H9 (cell line): ENCODE measurements at regions not wholly inside any gene's neighbourhood (a gene's known extent, or its start where the extent isn't known, plus 50 kb on each side); places are given as distances from the start of the nearest gene placed in this dataset.

Experiments
- DNase-seq: peaks from one replicate; pipeline ENCODE4 v3.0.0-alpha.2; 2017
- H2AFZ ChIP-seq: one replicate; pipeline ENCODE4 v1.6.1; 2013; ENCODE audit warnings: mild to moderate bottlenecking, low read length, control low read depth, moderate library complexity
- H2AK5ac ChIP-seq: 2 replicates; pipeline ENCODE4 v1.6.1; 2013; ENCODE audit warnings: low read length, control low read depth, mixed read lengths; ENCODE audit not compliant: insufficient read length
- H2BK120ac ChIP-seq: one replicate; pipeline ENCODE4 v1.6.1; 2013; ENCODE audit warnings: low read depth, mild to moderate bottlenecking, low read length, control low read depth, inconsistent platforms; ENCODE audit not compliant: poor library complexity, severe bottlenecking
- H2BK12ac ChIP-seq: 2 replicates; pipeline ENCODE4 v1.6.1; 2013; ENCODE audit warnings: low read length, control low read depth, mixed read lengths, low read depth; ENCODE audit not compliant: insufficient read length
- H2BK15ac ChIP-seq: 2 replicates; pipeline ENCODE4 v1.6.1; 2013; ENCODE audit warnings: low read depth, low read length, control low read depth
- H2BK20ac ChIP-seq: one replicate; pipeline ENCODE4 v1.6.1; 2013; ENCODE audit warnings: low read depth, mild to moderate bottlenecking, low read length, control low read depth, inconsistent platforms; ENCODE audit not compliant: poor library complexity, severe bottlenecking
- H2BK5ac ChIP-seq: 2 replicates; pipeline ENCODE4 v1.6.1; 2013; ENCODE audit warnings: low read length, control low read depth, mixed read lengths; ENCODE audit not compliant: insufficient read length
- H3K14ac ChIP-seq: 2 replicates; pipeline ENCODE4 v1.6.1; 2013; ENCODE audit warnings: low read length, control low read depth; ENCODE audit not compliant: insufficient read depth
- H3K18ac ChIP-seq: 2 replicates; pipeline ENCODE4 v1.6.1; 2013; ENCODE audit warnings: low read depth, mild to moderate bottlenecking, mixed read lengths, low read length, control low read depth; ENCODE audit not compliant: insufficient read length
- H3K23ac ChIP-seq: 2 replicates; pipeline ENCODE4 v1.6.1; 2013; ENCODE audit warnings: low read length, control low read depth, mixed read lengths, low read depth; ENCODE audit not compliant: insufficient read length
- H3K23me2 ChIP-seq: 2 replicates; pipeline ENCODE4 v1.6.1; 2013; ENCODE audit warnings: low read depth, mild to moderate bottlenecking, mixed read lengths, low read length, control low read depth; ENCODE audit not compliant: insufficient read length, poor library complexity, severe bottlenecking
- H3K27ac ChIP-seq: 2 replicates; pipeline ENCODE4 v1.5.1; 2013; ENCODE audit warnings: low read length, control low read depth, mixed read lengths, low read depth; ENCODE audit not compliant: insufficient read length
- H3K27me3 ChIP-seq: 2 replicates; pipeline ENCODE4 v1.6.1; 2013; ENCODE audit warnings: low read length, control low read depth, inconsistent platforms; ENCODE audit not compliant: insufficient read depth
- H3K4ac ChIP-seq: 2 replicates; pipeline ENCODE4 v1.6.1; 2013; ENCODE audit warnings: low read depth, mild to moderate bottlenecking, control low read depth, inconsistent platforms, low read length, moderate library complexity
- H3K4me1 ChIP-seq: 2 replicates; pipeline ENCODE4 v1.6.1; 2013; ENCODE audit warnings: low read length, control low read depth, inconsistent platforms; ENCODE audit not compliant: insufficient read depth
- H3K4me2 ChIP-seq: 2 replicates; pipeline ENCODE4 v1.6.1; 2013; ENCODE audit warnings: low read length, control low read depth, mixed read lengths; ENCODE audit not compliant: insufficient read length, insufficient read depth
- H3K56ac ChIP-seq: 2 replicates; pipeline ENCODE4 v1.6.1; 2013; ENCODE audit warnings: low read depth, mild to moderate bottlenecking, mixed read lengths, low read length, control low read depth; ENCODE audit not compliant: insufficient read length
- H3K79me1 ChIP-seq: 2 replicates; pipeline ENCODE4 v1.6.1; 2013; ENCODE audit warnings: low read depth, mild to moderate bottlenecking, moderate library complexity, low read length, control low read depth, inconsistent platforms; ENCODE audit not compliant: insufficient read depth, poor library complexity, severe bottlenecking
- H3K79me2 ChIP-seq: 2 replicates; pipeline ENCODE4 v1.6.1; 2013; ENCODE audit warnings: low read length, control low read depth, inconsistent platforms; ENCODE audit not compliant: insufficient read depth
- H3K9ac ChIP-seq: 2 replicates; pipeline ENCODE4 v1.6.1; 2013; ENCODE audit warnings: low read length, control low read depth, mixed read lengths; ENCODE audit not compliant: insufficient read length; ENCODE audit errors: extremely low read depth
- H3K9me3 ChIP-seq: one replicate; pipeline ENCODE4 v1.6.1; 2013; ENCODE audit warnings: low read depth, low read length, inconsistent platforms; ENCODE audit not compliant: control insufficient read depth
- H3T11ph ChIP-seq: one replicate; pipeline ENCODE4 v1.6.1; 2013; ENCODE audit warnings: mild to moderate bottlenecking, low read length, control low read depth, inconsistent platforms
- H4K20me1 ChIP-seq: one replicate; pipeline ENCODE4 v1.6.1; 2013; ENCODE audit not compliant: control insufficient read depth, insufficient read length, insufficient read depth
- H4K5ac ChIP-seq: 2 replicates; pipeline ENCODE4 v1.6.1; 2013; ENCODE audit warnings: low read depth, mild to moderate bottlenecking, mixed read lengths, low read length, control low read depth; ENCODE audit not compliant: insufficient read length
- H4K8ac ChIP-seq: replicated peaks from 2 replicates; pipeline ENCODE4 v1.6.1; 2013; ENCODE audit warnings: low read length, control low read depth, mixed read lengths, low read depth; ENCODE audit not compliant: insufficient read length
- H4K91ac ChIP-seq: 2 replicates; pipeline ENCODE4 v1.6.1; 2013; ENCODE audit warnings: low read depth, mild to moderate bottlenecking, moderate library complexity, mixed read lengths, low read length, control low read depth; ENCODE audit not compliant: insufficient read length
- H3K27ac Mint-ChIP-seq, 3 experiments: 2 replicates in 2 of 3; 3 replicates in 1 of 3; pipeline ENCODE4 v1.8.0; 2020 to 2021; ENCODE audit warnings: mixed read lengths in 3 of 3, mild to moderate bottlenecking in 1 of 3, moderate library complexity in 1 of 3
- H3K27me3 Mint-ChIP-seq: 2 replicates; pipeline ENCODE4 v1.8.0; 2021; ENCODE audit warnings: low read depth, mild to moderate bottlenecking, moderate library complexity, mixed read lengths
- H3K36me3 Mint-ChIP-seq, 3 experiments: 2 replicates in 2 of 3; 3 replicates in 1 of 3; pipeline ENCODE4 v1.8.0; 2020 to 2021; ENCODE audit warnings: low read depth in 3 of 3, mixed read lengths in 3 of 3; ENCODE audit not compliant: insufficient read depth in 1 of 3
- H3K4me1 Mint-ChIP-seq, 2 experiments: 2 replicates each; pipeline ENCODE4 v1.8.0; 2020; ENCODE audit warnings: mixed read lengths in 2 of 2
- H3K4me3 Mint-ChIP-seq, 2 experiments: 2 replicates in 1 of 2; 3 replicates in 1 of 2; pipeline ENCODE4 v1.8.0; 2020 to 2021; ENCODE audit warnings: mild to moderate bottlenecking in 2 of 2, mixed read lengths in 2 of 2, moderate library complexity in 1 of 2
- H3K9me3 Mint-ChIP-seq, 2 experiments: 2 replicates in 1 of 2; 3 replicates in 1 of 2; pipeline ENCODE4 v1.8.0; 2020; ENCODE audit warnings: mild to moderate bottlenecking in 2 of 2, mixed read lengths in 2 of 2, moderate library complexity in 1 of 2
- CTCF ChIP-seq: fragments of 200-600 bp; sonication (generic); conservative IDR thresholded peaks from 3 replicates; pipeline ENCODE4 v1.8.0; 2021; ENCODE audit warnings: antibody characterized with exemption, mild to moderate bottlenecking
- WGBS: extraction: QIAGEN DNeasy Blood & Tissue Kit; methylation state at CpG from one replicate; pipeline ENCODE4 v1.1.7; 2013; ENCODE audit warnings: missing lambda C conversion rate, low lambda C conversion rate, mixed read lengths; ENCODE audit not compliant: insufficient read length; ENCODE audit errors: extremely low coverage; 5-methylcytosine and 5-hydroxymethylcytosine counted together

GRCh38 chr15:69675731-69676130 is 223.1 kb downstream of the RPLP1 start:
- Histone ChIP-seq H3K4ac (no peak overlapping the region), H3K9ac (no peak overlapping the region), H3K14ac (no peak overlapping the region), H4K8ac (no peak overlapping the region), H2BK20ac (no peak overlapping the region), H2BK15ac (no peak overlapping the region), H3K79me2 (no peaks in the 10 kb centered on the region), H3K27me3 (no peaks in the 10 kb centered on the region), H3K4me1 (no peaks in the 10 kb centered on the region), H4K5ac (no peak overlapping the region), H2BK120ac (no peak overlapping the region), H3K56ac (no peak overlapping the region), H2AK5ac (no peak overlapping the region), H4K20me1 (no peaks in the 10 kb centered on the region), H2BK5ac (no peak overlapping the region), H3K18ac (no peak overlapping the region), H3K27ac (no peak overlapping the region), H3K9me3 (no peaks in the 10 kb centered on the region), H3T11ph (no peak overlapping the region), H3K79me1 (no peaks in the 10 kb centered on the region), H2AFZ (no peak overlapping the region), H2BK12ac (no peak overlapping the region), H3K23me2 (no peaks in the 10 kb centered on the region), H4K91ac (no peak overlapping the region), H3K4me2 (no peak overlapping the region), H3K23ac (no peak overlapping the region)
- no peak overlapping the region for H3K4me3 Mint-ChIP-seq
- no peaks in the 10 kb centered on the region for H3K9me3 Mint-ChIP-seq
- H3K27me3 Mint-ChIP-seq, result peaks cover 7% of the 10 kb centered on the region
- H3K36me3 Mint-ChIP-seq, result no peaks in the 10 kb centered on the region
- TF ChIP-seq CTCF, result no peak
- WGBS, result no CpG with 5 or more reads among the region's 2 CpGs
- no peak for DNase-seq
- peaks cover 11 to 12% of the 10 kb centered on the region in 2 experiments for H3K4me1 Mint-ChIP-seq
- H3K27ac Mint-ChIP-seq, result peak overlapping the region in 1 of 3 experiments; percentile 72; a peak in 1 of 7 replicates
